ENCODE measurements at regions not wholly inside any gene's neighbourhood (a gene's known extent, or its start where the extent isn't known, plus 50 kb on each side); places are given as distances from the start of the nearest gene placed in this dataset.

- H3K23ac ChIP-seq (ENCODE audit: low read depth, low read length): no peak overlapping the region
- no peaks in the 10 kb centered on the region for H3K79me1 ChIP-seq (ENCODE audit: low read depth in 1 of 2, low read length in 2 of 2)
- H2BK15ac ChIP-seq (ENCODE audit: low read depth, low read length): no peak overlapping the region
- H3K36me3 ChIP-seq (ENCODE audit: control insufficient read depth, insufficient read depth, low read length): no peaks in the 10 kb centered on the region
- DNase-seq (no peak), ATAC-seq (ENCODE audit: low read depth) (no peak)
- no peak overlapping the region for H2BK20ac ChIP-seq (ENCODE audit: low read depth, low read length)
- no peak overlapping the region for H2AFZ ChIP-seq (replicated peaks; ENCODE audit: low read length, poor library complexity)
- no peaks in the 10 kb centered on the region for H4K20me1 ChIP-seq (ENCODE audit: insufficient read depth, low read length)
- no peak overlapping the region for H3K4me2 ChIP-seq (ENCODE audit: low read depth, low read length)
- no CpG with 5 or more reads among the region's 1 CpG for WGBS, 2 experiments (ENCODE audit: extremely low coverage in 2 of 2, insufficient read length in 1 of 2)
- no peak overlapping the region for H4K8ac ChIP-seq (ENCODE audit: low read depth in 2 of 2, low read length in 2 of 2)
- no peak overlapping the region for H3K4me3 ChIP-seq (ENCODE audit: insufficient read depth, low read depth, low read length)
- H2BK5ac ChIP-seq (ENCODE audit: low read depth, low read length, poor library complexity, severe bottlenecking): no peak overlapping the region
- intact Hi-C loops (cut with micrococcal nuclease): no loop called here
- in situ Hi-C loops (cut with MboI; ENCODE audit: low sequenced_read_pairs): no loop called here
- no peaks in the 10 kb centered on the region for H3K27me3 ChIP-seq (ENCODE audit: control insufficient read depth, insufficient read depth, low read length)
- H3K14ac ChIP-seq (replicated peaks; ENCODE audit: low read depth, low read length): no peak overlapping the region
- H3K9me3 ChIP-seq (ENCODE audit: control insufficient read depth, insufficient read depth, low read length): no peaks in the 10 kb centered on the region
- no peak overlapping the region for H3K4ac ChIP-seq (ENCODE audit: low read depth, low read length)
- no peak for TF ChIP-seq POLR2A (IDR thresholded peaks at IDR 0.05; ENCODE audit: low read depth, low read length)
- TF ChIP-seq RFX5 (IDR thresholded peaks at IDR 0.05; ENCODE audit: low read depth, low read length): no peak
- no peak for TF ChIP-seq SMC3 (IDR thresholded peaks at IDR 0.05; ENCODE audit: low read depth, low read length)
- TF ChIP-seq RAD21 (IDR thresholded peaks at IDR 0.05; ENCODE audit: low read length): no peak
- no peak for TF ChIP-seq NFE2L2 (IDR thresholded peaks at IDR 0.05; ENCODE audit: low read depth, low read length)
- TF ChIP-seq CEBPB (IDR thresholded peaks at IDR 0.05; ENCODE audit: low read depth, low read length): no peak
- TF ChIP-seq MXI1 (IDR thresholded peaks at IDR 0.05; ENCODE audit: borderline replicate concordance, low read depth, low read length): no peak
- no peak for TF ChIP-seq CTCF (conservative IDR thresholded peaks at IDR 0.05; ENCODE audit: low read depth, low read length)
- TF ChIP-seq, protein P1, sequence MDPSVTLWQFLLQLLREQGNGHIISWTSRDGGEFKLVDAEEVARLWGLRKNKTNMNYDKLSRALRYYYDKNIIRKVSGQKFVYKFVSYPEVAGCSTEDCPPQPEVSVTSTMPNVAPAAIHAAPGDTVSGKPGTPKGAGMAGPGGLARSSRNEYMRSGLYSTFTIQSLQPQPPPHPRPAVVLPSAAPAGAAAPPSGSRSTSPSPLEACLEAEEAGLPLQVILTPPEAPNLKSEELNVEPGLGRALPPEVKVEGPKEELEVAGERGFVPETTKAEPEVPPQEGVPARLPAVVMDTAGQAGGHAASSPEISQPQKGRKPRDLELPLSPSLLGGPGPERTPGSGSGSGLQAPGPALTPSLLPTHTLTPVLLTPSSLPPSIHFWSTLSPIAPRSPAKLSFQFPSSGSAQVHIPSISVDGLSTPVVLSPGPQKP (IDR thresholded peaks at IDR 0.05; ENCODE audit: borderline replicate concordance, low read depth, low read length): no peak
- TF ChIP-seq RCOR1 (IDR thresholded peaks at IDR 0.05; ENCODE audit: insufficient replicate concordance, low read length): no peak
- dilution Hi-C loops (cut with HindIII; ENCODE audit: low sequenced_read_pairs, unreplicated experiment): no loop called here
- no peak overlapping the region for H3K9ac ChIP-seq (ENCODE audit: low read depth, low read length)
- no peak overlapping the region for H2AK5ac ChIP-seq (ENCODE audit: low read depth, low read length)
- no peaks in the 10 kb centered on the region for H3K4me1 ChIP-seq (ENCODE audit: control insufficient read depth, insufficient read depth, low read length)
- ChIA-PET POLR2A (ENCODE audit: unreplicated experiment) (no interaction called here), CTCF (no interaction called here)
- no peak overlapping the region for H2BK120ac ChIP-seq (ENCODE audit: low read depth, low read length)
- H2AK9ac ChIP-seq (replicated peaks; ENCODE audit: low read depth, low read length, poor library complexity): no peak overlapping the region
- H4K5ac ChIP-seq (ENCODE audit: low read depth, low read length): no peak overlapping the region
- no peaks in the 10 kb centered on the region for H3K9me1 ChIP-seq (ENCODE audit: insufficient read depth, low read length)
- H3K27ac ChIP-seq (ENCODE audit: insufficient read depth, low read length): no peak overlapping the region
- H3K18ac ChIP-seq (ENCODE audit: low read depth, low read length): no peak overlapping the region
- BruUV-seq (replicated peaks): no TSS peak
- H3K56ac ChIP-seq (ENCODE audit: extremely low read depth, insufficient read depth, low read length): no peak overlapping the region
- H4K91ac ChIP-seq (ENCODE audit: insufficient read depth, low read depth, low read length): no peak overlapping the region
These were observed 439.4 kb downstream of the TRIML1 start for GRCh38 chr4:188578657-188579056.

Measured in IMR-90 (cell line).